Activated T-cell treated with anti-CD3 and anti-CD28 coated beads, Interleukin-2, amount 50 U/mL, for 4 hours (primary cell): ENCODE measurements at regions not wholly inside any gene's neighbourhood (a gene's known extent, or its start where the extent isn't known, plus 50 kb on each side); places are given as distances from the start of the nearest gene placed in this dataset.
A peak's percentile ranks its signal among the peaks of the same experiment; 100 is the strongest.
"Not testable (repeated sequence)": the region's sequence is repeated elsewhere in the genome, so short reads cannot be mapped to it uniquely, and the experiment has no call there.

Source experiments
- ATAC-seq, 2 donors: fragments of 200-7000 bp; cut with Tn5 transposase; one replicate each; pipeline ENCODE4 v1.10.0; 2021
- DNase-seq: peaks from one replicate; pipeline ENCODE4 v3.0.0-alpha.2; 2020
- H3K27me3 Mint-ChIP-seq: one replicate; pipeline ENCODE4 v1.8.0; 2021; ENCODE audit warnings: low read depth, mixed read lengths
- H3K36me3 Mint-ChIP-seq: one replicate; pipeline ENCODE4 v1.8.0; 2022; ENCODE audit warnings: mixed read lengths; ENCODE audit not compliant: insufficient read depth
- H3K4me1 Mint-ChIP-seq: one replicate; pipeline ENCODE4 v1.8.0; 2021; ENCODE audit warnings: low read depth, mixed read lengths
- H3K4me3 Mint-ChIP-seq: one replicate; pipeline ENCODE4 v1.8.0; 2021; ENCODE audit warnings: mild to moderate bottlenecking, moderate library complexity, mixed read lengths
- H3K9me3 Mint-ChIP-seq: one replicate; pipeline ENCODE4 v1.8.0; 2021; ENCODE audit warnings: mixed read lengths

DNA sequence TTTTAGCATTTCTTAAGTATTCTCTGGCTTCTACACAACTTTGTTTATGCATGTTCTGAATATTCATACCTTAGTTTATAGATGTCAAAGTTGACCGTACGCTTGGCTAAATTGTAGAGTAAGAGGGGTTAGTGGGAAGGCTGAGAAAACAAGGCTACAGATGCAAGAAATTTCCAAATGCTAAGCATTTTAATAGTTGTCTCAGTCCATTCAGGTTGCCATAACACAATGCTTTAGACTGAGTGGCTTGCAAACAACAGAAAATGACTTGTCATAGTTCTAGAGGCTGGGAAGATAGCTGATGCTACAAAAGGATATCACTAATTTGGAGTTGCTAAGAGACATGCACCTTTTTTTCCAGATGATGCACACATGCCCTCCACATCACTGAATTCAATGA is 53.0 kb upstream of the C1QTNF3 start:
- not testable (repeated sequence) for H3K36me3 Mint-ChIP-seq, H3K27me3 Mint-ChIP-seq, H3K9me3 Mint-ChIP-seq, DNase-seq, ATAC-seq, H3K4me1 Mint-ChIP-seq, H3K4me3 Mint-ChIP-seq

DNA sequence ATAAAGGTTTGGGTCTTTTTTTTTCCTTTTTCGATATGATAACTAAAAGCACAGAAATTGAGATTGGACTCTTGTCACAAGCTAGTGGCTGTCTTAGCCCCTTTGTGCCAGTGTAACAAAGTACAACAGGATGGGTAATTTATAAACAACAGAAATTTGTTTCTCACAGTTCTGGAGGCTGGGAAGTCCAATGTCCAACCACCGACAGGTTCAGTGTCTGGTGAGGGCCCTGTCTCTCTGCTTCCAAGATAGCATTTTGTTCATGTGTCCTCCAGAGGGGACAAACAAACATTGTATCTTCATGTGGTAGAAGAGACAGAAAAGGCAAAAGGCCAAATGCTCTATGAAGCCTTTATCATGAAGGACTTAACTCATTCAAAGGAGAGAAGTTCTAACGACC is 56.9 kb upstream of the C1QTNF3 start:
- H3K27me3 Mint-ChIP-seq, H3K4me3 Mint-ChIP-seq, H3K4me1 Mint-ChIP-seq, H3K36me3 Mint-ChIP-seq, ATAC-seq, DNase-seq, H3K9me3 Mint-ChIP-seq: not testable (repeated sequence)

DNA sequence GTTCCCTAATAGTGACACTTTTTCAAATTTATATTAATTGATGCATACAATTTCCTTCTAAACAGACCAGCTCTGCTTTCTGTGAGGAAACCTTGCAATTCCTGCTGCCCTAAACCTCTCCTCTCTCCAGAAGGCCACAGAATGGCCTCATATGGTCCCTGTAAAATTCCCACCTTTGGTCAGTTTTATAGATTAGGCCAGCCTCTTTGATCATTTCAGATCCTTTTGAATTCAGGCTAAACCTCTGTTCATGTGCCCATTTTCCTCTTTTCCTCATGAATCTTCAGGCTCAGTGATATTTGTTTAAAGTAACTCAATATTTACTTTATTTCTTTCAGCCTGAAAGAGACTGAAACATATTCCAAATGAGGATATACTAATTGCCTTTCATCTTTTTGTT is 58.6 kb upstream of the C1QTNF3 start:
- not testable (repeated sequence) for H3K9me3 Mint-ChIP-seq, ATAC-seq, H3K27me3 Mint-ChIP-seq, H3K4me3 Mint-ChIP-seq, DNase-seq, H3K4me1 Mint-ChIP-seq, H3K36me3 Mint-ChIP-seq

DNA sequence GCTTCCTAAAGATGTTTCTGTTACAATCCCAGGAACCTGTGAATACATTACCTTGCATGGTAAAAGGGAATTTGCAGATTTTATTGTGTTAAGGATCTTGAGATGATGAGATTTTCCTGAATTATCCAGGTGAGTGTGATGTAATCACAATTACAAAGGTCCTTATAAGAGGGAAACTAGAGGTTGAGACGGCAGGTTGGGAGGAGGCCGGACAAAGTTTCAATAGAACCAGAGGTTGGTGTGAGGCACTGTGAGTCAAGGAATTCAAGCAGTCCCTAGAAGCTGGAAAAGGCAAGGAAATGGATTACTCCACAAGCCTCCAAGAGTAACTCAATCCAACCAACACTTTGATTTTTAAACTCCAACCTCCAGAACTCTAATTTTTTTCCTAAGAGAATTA is 65.9 kb upstream of the C1QTNF3 start:
- H3K27me3 Mint-ChIP-seq, H3K4me3 Mint-ChIP-seq, ATAC-seq, DNase-seq, H3K36me3 Mint-ChIP-seq, H3K4me1 Mint-ChIP-seq, H3K9me3 Mint-ChIP-seq: not testable (repeated sequence)

DNA sequence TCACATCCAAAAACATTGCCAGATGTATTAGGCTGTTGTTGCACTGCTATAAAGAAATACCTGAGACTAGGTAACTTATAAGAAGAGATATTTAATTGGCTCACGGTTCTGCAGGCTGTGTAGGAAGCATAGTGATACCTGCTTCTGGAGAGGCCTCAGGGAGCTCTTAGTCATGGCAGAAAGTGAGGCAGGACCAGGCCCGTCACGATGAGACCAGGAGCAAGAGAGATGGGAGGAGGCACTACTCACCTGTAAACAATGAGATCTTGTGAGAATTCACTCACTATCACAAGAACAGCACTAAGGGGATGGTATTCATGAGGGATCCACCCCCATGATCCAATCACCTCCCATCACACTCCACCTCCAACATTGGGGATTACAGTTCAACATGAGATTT is 81.3 kb upstream of the C1QTNF3 start:
- DNase-seq, H3K4me1 Mint-ChIP-seq, H3K9me3 Mint-ChIP-seq, H3K27me3 Mint-ChIP-seq, H3K4me3 Mint-ChIP-seq, ATAC-seq: not testable (repeated sequence)
- peaks cover 14% of the 10 kb centered on the region for H3K36me3 Mint-ChIP-seq

DNA sequence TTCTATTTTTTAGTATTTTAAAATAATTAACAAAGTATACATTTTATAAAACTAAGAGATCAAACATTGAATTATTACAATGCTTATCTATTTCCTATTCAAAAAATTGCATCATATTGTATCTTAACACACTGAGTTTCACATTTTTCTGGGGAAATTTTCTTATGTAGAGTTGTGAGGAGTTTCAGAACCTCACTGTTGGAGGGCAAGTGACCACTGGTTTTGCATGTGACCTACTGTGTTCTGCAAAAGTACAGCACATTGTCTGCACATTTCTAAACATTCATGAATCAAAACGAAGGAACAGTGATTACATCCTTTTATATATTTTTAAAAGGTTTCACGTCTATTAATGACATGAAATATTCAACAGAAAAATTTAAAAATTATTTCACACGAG is 82.3 kb upstream of the C1QTNF3 start:
- H3K4me3 Mint-ChIP-seq, DNase-seq, ATAC-seq, H3K4me1 Mint-ChIP-seq, H3K27me3 Mint-ChIP-seq, H3K9me3 Mint-ChIP-seq: not testable (repeated sequence)
- H3K36me3 Mint-ChIP-seq = peaks cover 14% of the 10 kb centered on the region

DNA sequence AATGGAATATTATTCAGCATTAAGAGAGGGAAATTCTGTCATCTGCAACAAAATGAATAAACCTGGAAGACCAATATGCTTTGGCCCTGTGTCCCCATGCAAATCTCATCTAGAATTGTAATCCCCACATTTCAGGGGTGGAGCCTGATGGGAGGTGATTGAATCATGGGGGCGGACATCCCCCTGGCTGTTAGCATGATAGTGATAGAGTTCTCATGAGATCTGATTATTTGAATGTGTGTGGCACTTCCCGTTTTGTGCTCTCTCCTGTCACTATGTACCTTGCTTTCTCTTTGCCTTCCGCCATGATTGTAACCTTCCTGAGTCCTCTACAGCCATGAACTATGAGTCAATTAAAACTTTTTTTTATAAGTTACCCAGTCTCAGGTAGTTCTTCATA is 83.7 kb upstream of the C1QTNF3 start:
- not testable (repeated sequence) for DNase-seq, ATAC-seq, H3K27me3 Mint-ChIP-seq, H3K4me1 Mint-ChIP-seq, H3K9me3 Mint-ChIP-seq, H3K4me3 Mint-ChIP-seq
- peaks cover 10% of the 10 kb centered on the region for H3K36me3 Mint-ChIP-seq

DNA sequence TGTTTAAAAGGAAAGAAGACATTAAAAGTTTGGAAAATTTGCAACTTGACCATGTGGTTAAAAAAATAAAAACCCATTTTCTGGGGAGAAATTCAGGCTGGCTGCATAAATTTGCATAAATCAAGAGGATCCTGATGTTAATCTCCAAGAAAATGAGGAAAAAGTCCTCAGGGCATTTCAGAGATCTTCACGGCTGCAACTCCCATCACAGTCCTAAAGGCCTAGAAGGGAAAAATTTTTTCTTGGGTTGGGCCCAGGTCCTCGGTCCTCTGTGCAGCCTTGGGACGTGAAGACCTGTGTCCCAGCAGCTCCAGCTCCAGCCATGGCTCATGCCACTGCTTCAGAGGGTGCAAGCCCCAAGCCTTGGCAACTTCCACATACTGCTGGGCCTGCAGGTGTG is 84.8 kb upstream of the C1QTNF3 start:
- not testable (repeated sequence) for H3K27me3 Mint-ChIP-seq, H3K4me3 Mint-ChIP-seq, H3K4me1 Mint-ChIP-seq, ATAC-seq, H3K9me3 Mint-ChIP-seq, H3K36me3 Mint-ChIP-seq, DNase-seq

DNA sequence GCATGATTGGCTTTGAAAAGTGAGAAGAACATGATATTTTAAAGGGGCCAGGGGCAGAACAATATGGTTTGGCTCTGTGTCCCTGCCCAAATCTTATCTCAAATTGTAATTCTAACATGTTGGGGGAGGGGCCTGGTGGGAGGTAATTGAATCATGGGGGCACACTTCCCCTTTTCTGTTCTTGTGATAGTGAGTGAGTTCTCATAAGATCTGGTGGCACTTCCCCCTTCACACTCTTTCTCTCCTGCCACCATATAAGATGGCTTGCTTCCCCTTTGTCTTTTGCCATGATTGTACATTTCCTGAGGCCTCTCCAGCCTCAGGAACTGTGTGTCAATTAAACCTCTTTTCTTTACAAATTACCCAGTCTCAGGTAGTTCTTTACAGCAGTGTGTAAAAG is 85.9 kb upstream of the C1QTNF3 start:
- not testable (repeated sequence) for H3K9me3 Mint-ChIP-seq, H3K4me3 Mint-ChIP-seq, H3K4me1 Mint-ChIP-seq, ATAC-seq, H3K27me3 Mint-ChIP-seq, DNase-seq, H3K36me3 Mint-ChIP-seq

DNA sequence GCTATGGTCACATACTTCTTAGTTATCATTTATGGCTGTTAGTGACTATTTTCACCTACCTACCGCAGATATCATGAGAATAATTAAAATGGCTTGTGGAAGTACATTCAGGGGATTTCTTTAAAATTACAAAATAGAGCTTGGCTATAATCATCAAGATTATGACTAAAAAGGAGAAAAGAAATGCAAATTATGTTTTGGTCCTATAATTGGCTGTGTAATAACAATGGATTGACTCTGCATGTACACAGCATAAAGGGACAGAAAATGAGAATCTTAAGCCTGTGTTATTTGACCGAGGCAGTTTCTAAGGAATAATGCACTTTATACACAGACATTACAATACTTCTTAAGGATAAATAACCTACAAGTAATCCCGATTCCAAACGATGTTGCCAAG is 112.0 kb upstream of the C1QTNF3 start:
- H3K4me3 Mint-ChIP-seq, H3K9me3 Mint-ChIP-seq, H3K4me1 Mint-ChIP-seq, DNase-seq, H3K36me3 Mint-ChIP-seq, H3K27me3 Mint-ChIP-seq, ATAC-seq: not testable (repeated sequence)

DNA sequence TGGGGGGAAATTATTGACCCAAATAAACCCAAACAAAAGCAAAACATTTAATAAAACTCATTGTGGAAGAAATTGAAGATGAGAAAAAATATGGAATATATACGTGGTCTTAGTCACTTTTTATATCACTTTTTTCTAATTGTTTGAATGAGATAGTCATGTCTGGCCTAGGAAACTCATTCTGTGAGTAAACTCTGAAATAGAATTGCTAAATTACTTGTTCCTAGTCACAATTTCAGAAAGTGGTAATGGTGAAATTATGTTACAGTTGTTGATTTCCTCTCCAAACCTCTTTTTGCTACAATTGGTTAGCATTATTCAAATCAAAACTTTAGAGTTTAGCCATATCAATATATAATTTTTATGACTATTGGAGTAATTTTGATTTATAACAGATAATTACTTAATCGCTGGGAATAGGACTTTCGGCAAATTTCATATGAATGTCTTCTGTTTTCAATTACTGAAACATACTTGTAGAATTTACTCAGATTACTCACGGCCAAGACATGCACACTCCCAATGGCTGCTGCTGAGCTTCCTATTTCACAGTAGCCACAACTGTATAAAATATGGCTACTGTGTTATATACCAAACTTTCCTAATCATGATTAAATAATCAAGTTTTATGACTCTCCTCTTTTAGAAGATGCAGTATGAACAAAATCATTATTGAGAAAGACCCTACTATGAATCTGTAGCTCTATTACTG is 113.8 kb upstream of the C1QTNF3 start:
- not testable (repeated sequence) for DNase-seq, H3K4me3 Mint-ChIP-seq, H3K36me3 Mint-ChIP-seq, H3K27me3 Mint-ChIP-seq, H3K4me1 Mint-ChIP-seq, H3K9me3 Mint-ChIP-seq
- ATAC-seq = peak in 1 of 2 donors; percentile 21

DNA sequence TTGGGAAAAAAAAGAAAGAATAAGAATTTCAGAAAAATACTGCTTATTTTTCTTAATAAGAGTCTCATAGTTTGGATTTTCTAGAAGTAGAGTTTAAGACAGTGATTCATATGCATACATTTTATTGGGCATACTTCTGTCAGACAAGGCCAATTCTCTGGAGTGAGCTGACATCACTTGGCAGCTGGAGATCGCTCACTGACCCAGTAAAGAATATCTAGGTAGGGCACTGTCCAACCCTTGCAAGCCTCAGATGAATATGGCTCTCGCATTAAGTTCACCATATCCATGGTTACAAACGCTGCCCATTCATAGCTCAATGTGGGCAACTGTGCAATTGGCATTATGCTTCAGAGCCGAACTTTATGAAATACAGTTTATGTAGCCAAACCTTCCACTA is 117.9 kb upstream of the C1QTNF3 start:
- DNase-seq, H3K4me3 Mint-ChIP-seq, H3K9me3 Mint-ChIP-seq, H3K27me3 Mint-ChIP-seq, ATAC-seq, H3K4me1 Mint-ChIP-seq, H3K36me3 Mint-ChIP-seq: not testable (repeated sequence)

DNA sequence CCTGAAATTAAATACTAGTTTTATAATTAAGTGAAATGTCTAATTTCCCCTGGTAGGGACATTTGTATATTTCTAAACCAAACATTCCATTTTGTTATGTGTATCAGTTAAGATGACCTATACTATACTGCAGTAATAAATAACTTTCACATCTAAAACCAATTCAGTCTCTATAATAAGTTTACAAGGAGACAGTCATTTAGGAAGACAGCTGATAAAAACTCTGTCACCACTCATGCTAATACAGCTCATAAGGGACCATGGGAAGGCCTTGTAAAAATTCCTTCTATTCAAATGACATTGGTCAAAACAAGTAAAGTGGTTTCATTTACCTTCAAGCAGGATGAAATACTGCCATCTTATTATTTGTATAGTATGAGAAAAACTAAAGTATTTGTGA is 128.4 kb upstream of the C1QTNF3 start:
- not testable (repeated sequence) for H3K9me3 Mint-ChIP-seq, ATAC-seq, H3K4me1 Mint-ChIP-seq, H3K27me3 Mint-ChIP-seq, H3K4me3 Mint-ChIP-seq, DNase-seq
- peaks cover 19% of the 10 kb centered on the region for H3K36me3 Mint-ChIP-seq

DNA sequence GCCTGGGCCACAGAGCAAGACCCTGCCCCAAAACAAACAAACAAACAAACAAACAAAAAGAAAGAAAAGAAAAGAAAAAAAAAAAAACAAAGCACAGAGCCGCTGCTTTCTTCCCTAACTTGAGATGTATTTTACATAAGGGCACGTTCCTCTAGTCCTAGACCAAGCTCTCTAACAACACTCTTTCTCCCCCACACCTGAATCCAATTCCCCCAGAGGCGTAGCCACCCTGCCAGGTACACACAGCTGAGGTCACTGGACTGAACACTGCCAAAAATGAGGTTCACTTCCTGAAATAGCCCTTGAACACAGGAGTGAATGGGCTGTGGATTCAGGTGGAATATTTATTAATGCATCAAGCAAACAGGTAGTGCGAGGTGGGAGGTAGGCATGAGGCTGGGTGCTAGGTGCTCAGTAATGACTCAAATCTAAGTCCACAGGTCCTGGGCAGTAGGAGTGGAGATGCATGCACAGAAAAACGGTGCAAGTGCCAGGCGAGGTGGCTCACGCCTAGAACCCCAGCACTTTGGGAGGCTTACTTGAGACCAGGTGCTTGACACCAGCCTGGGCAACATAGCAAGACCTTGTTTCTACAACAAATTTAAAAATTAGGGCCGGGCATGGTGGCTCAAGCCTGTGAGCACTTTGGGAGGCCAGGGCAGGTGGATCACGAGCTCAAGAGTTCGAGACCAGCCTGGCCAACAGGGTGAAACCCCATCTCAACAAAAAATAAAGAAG is 136.6 kb upstream of the C1QTNF3 start:
- H3K9me3 Mint-ChIP-seq, H3K27me3 Mint-ChIP-seq, H3K4me1 Mint-ChIP-seq, DNase-seq, ATAC-seq, H3K4me3 Mint-ChIP-seq: not testable (repeated sequence)
- peaks cover 27% of the 10 kb centered on the region for H3K36me3 Mint-ChIP-seq

DNA sequence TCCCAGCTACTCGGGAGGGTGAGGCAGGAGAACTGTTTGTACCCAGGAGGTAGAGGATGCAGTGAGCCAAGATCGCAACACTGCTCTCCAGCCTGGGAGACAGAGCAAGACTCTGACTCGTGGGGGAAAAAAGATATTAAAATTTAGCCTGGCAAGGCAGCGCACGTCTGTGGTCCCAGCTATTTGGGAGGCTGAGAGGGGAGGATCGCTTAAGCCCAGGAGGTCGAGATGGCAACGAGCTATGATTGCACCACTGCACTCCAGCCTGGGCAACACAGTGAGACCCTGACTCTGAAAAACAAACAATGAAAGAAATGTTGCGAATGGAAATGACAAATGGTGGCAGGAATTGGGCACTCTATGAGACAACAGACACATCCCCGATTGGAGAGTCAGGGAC is 137.2 kb upstream of the C1QTNF3 start:
- DNase-seq = not testable (repeated sequence)

More for the DNA sequence above, 137.2 kb upstream of the C1QTNF3 start:
- peaks cover 27% of the 10 kb centered on the region for H3K36me3 Mint-ChIP-seq
- not testable (repeated sequence) for ATAC-seq, H3K27me3 Mint-ChIP-seq, H3K9me3 Mint-ChIP-seq, H3K4me1 Mint-ChIP-seq, H3K4me3 Mint-ChIP-seq
